HG03066 (cell line): ENCODE measurements at regions not wholly inside any gene's neighbourhood (a gene's known extent, or its start where the extent isn't known, plus 50 kb on each side); places are given as distances from the start of the nearest gene placed in this dataset.
A peak's percentile ranks its signal among the peaks of the same experiment; 100 is the strongest.

Source experiments
- ATAC-seq: cut with Tn5 transposase; IDR thresholded peaks from one replicate; pipeline ENCODE4 v1.9.1; 2021; ENCODE audit warnings: low read depth; ENCODE audit not compliant: unreplicated experiment

DNA sequence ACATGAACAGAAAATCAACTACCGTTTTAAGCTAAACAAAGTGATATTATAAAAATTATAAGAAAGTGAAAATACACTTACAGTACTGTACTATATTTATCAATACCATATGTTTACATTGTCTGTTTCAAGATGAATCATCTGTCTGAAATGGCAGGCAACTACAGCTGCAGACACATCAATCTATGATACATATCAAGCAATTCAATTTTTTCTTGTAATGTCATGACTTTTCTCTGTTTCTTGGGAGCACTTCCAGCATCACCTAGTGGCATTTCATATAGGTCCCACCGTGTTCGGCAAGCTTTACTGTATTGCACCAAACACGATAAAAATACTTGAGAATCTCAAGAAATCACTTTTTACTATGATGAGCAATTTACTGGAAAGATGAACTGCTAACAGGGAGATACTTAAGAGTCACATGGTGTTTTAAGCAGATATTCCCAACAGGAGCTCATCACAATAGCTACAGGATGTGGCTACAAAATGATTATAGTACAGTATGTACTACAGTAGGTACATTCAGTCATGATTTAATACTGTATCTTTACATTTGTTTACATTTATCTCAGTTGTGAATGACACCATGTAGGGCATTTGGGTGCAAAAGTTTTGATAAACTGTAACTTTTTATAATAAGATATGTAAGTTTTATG is 207.4 kb downstream of the ADAM29 start:
- no peak for ATAC-seq

DNA sequence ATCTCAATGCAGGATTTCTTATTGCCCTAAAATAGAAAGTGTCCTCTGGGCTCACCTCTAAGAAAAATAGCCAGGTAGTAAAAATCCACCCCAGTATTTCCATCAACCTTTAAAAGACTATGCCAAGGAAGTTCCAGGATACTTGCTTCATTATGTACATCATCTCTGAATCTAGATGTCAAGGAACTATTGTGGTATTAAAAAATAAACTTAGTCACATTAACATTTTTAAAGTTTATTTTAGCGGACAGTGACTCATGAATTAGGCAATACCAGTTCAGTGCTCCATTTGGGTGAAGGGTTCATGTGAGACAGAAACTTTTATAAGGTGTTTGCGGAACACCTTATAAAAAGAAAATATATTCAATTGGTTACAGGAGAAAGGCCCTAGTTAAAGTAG is 209.2 kb downstream of the ADAM29 start:
- no peak for ATAC-seq

DNA sequence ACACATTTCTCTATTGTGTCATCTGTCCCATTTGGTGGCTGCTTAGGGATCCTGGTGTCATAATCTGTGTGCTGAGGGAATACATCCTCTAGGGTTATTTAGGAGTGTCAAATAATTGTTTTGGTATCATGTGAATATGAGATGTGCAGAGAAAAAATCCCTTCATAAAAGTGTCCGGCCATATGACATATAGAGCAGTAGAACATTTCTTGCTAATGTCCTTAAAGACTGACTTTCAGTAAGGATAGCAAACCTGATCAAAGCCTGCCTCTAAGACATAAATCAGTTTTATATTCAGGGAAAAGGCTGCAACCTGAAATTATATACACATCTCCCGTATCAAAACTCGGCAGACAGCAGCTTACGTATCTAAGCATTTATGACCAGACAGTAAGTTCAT is 211.6 kb downstream of the ADAM29 start:
- no peak for ATAC-seq

DNA sequence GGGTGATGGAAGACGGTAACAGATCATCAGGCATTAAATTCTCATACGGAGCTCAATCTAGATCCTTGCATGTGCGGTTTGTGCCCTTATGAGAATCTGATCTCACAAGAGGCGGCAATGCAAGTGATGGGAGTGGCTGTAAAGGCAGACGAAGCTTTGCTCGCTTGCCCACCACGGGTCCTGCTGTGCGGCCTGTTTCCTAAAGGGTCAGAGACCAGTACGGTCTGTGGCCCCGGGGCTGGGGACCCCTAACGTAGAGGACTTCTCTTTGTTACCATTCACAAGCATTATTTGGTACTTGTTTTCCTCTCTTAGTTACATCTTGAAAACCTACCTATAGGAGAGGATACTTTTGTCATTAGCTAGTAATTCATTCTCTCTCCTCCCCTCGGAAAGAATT is 221.0 kb downstream of the ADAM29 start:
- no peak for ATAC-seq

DNA sequence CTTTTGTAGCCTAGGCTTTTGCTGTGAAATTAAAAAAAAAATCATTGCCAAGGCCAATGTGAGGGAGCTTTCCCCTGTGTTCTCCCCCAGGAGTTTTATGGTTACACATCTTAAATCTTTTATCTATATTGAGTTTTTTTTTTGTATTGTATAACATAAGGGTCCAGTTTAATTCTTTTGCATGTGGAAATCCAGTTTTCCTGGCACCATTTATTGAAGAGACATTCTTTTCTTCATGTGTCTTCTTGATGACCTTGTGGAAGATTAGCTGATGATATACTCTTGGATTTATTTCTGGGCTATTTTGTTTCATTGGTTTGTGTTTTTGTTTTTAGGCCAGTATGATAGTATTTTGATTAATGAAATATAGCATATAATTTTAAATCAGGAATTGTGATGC is 225.0 kb downstream of the ADAM29 start:
- no peak for ATAC-seq

DNA sequence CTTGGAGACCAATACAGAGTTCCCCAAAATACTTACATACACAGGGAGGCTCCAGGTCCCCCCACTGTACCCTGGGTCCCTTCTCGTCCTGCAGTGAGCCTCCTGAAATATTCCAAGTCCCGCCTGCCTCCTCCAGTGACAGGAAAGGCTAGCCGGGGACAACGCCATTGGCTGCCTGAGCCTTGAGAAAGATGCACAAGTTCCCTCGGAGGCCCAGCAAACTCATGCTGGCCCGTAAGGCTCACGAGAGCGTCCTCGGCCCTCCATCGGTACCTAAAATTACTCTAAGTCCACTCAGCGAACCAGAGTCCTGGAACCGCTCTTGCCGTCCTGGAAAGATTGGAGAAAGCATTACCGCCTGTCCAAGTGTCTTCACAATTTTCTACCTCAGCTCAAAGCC is 228.6 kb downstream of the ADAM29 start:
- no peak for ATAC-seq

DNA sequence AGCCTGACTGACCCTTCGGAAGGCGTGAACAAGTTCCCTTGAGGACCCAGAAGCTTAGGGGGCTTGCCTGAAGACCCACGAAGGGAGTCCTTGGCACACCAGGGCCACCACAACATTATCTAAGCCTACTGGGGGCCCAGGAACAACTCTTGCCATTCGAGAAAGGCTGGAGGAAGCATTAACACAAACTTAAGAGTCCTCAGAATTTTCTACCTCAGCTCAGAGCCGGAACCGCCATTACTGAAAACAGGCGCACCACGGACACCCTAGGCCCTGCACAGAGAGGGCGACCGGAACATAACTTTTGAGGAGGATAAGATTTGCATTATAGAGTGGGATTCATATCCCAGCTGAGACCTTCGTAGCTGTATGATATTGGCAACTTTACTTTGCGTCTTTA is 229.1 kb downstream of the ADAM29 start:
- ATAC-seq: no peak

DNA sequence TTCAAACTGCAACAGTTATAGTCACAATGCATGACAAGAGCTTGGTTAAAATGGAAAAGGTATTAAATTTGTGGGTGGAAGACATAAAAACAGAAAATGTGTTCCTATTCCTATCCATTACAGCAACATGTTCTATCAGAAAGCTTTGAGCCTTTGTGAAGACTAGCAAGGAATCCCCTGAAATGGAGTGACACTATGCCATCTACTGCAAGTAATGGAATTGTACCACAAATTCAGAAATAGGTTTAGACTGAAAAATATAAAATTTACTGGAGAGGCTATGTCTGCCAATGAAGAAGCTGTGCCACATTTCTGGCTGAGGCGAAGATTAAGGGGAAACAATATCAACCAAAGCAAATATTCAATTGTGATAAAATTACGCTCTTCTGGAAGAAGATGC is 247.9 kb downstream of the ADAM29 start:
- no peak for ATAC-seq

DNA sequence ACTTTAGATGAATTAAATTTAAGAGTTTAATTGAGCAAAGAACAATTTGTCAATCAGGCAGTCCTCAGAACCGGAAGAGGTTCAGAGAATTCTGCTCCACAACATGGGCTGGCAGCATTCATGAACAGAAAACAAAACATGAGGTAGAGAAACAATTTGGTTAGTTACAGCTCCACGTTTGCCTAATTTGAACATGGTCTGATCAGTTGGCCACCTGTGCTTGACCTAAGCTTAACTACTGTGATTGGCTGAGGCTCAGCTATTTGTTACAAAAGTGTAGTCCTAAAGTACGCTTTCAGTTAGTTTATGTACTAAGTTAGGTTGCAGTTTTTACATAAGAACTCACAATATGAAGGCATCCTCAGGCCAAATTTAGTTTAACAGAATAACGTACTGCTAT is 258.6 kb downstream of the ADAM29 start:
- no peak for ATAC-seq

DNA sequence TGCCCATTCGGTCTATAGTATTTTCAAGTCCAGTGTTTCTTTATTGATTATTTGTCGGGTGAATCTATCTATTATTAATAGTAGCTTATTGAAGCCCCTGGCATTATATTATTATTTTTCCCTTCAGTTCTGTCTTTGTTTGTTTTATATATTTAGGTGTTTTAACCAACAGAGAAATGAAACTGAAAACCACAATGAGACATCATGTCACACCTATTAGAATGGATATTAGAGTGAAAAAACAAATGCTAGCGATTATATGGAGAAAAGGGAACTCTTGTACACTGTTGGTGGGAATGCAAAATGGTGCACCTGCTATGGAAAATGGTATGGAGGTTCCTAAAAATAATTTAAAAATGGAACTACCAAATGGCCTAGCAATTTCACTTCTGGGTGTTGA is 272.5 kb downstream of the ADAM29 start:
- no peak for ATAC-seq

DNA sequence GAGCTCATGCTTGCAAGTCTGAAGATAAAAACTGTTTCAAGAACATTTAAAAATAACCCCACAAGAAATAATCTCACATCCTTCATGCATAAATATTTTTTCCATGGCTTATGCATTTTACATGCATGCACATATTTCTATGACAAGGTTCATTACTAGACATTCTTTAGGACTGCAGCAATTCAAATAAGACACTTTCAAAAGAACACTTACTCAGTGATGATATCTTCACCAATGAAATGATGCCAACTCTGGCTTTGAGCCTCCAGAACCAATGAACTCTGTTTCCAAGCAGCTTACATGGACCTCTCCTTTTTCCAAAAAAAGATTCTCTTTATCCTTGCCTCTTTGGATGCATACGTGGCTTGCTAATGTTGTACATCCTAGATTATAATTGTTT is 279.9 kb downstream of the ADAM29 start:
- no peak for ATAC-seq

DNA sequence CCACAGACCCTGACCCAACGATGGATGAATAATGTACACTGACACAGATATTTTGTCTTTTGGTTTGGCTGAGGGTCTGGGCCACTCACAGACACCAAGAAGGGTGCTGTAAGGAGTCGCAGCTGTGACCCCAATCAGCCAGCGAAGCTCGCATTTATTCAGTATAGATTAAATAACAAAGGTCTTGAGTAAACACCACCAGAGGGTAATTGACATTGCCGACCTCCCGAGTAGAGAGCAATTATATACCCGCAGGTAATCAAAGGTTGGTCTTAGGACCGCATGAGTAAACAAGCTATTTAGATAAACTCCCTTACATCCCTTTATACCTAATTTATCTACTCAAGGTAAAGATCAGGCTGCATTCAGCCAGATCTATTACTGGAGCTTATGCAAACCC is 297.1 kb downstream of the ADAM29 start:
- no peak for ATAC-seq

DNA sequence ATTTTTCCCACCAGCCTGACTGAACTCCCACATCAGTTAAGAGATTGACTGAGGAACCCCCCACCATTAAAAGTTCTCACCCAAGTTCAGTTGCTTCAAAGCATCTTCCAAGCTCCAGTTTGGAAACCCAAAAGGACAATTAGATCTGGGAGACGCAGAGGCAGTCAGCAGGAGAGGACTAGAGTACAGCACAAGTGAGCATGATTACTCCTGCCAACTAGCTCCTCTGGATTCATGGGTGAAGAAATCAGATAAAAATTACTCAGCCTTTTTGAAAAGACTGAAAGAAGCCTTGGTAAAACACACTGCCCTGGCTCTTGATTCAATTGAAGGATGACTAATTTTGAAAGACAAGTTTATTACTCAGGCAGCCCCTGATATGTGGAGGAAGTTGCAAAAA is 297.5 kb downstream of the ADAM29 start:
- no peak for ATAC-seq

DNA sequence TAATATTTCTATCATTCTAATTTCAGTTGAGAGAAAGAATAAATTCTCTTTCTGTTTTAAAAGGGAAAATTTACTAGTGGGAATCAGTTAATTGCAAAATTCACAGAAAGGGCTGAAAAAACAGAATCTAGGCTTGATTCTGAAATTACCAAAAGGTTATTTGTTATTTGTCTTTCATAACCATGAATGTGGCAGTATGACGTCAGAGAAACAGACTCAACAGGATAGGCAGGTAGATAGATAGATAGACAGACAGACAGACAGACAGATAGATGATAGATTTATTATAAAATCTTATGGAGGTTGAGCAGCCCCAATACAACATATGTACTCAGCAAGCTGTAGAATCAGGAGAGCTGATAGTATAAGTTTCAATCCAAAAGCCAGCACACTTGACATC is 311.0 kb downstream of the ADAM29 start:
- no peak for ATAC-seq

DNA sequence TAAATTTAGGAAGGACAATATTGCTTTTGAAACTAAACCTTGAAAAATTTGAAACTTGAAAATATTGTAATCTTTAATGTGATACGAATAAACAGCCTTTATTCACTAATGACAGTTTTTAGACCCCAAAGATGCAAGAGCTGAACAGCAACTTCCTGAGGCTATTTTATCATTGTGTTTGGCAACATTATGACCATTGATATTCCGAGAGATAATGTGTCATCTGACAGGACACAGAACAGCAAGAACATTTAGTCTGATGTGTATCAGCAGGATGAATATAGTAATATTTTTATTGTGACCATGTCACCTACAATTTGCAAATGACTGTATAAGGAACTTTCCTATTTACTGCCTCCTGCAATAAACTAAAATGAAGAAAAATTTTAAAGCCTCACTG is 316.0 kb downstream of the ADAM29 start:
- ATAC-seq: no peak

DNA sequence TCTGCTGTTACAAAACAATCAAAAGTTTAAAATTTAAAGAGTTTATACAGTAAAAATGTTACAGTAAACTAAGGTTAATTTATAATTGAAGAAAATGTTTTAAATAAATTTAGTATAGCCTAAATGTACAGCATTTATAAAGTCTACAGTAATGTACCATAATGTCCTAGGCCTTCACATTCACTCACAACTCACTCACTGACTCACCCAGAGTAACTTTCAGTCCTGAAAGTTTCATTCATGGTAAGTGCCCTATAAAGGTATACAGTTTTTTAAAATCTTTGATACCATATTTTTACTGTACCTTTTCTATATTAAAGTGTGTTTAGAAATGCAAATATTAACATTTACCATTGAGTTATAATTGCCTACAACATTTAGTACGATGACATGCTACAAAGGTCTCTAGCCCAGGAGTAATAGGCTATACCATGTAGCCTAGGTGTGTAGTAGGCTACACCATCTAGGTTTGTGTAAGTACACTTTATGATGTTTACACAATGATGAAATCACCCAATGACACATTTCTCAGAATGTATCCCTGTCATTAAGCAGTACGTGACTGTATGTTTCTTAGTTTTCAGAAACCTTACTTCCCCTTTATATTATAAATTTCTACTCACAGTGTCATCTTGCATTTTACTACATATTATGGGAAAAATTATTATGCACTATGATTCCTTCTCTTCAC is 320.8 kb downstream of the ADAM29 start:
- ATAC-seq: no peak

DNA sequence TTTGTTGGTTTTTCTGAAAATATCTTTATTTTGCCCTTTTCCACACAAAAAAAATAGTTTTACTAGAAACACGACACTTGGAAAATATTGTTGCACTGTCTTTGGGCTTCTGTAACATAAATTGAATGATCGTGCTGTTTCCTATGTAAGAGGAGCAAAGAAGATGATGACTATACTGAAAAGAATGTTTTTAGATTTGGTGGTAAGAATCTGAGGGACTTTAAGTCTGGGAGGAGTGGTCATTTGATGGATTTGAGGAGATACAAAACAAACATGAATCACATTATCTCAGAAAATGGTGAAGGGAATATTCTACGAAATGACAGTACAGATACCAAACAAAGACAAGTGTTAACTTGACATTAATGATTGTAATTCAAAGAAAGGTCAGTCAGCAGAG is 328.8 kb downstream of the ADAM29 start:
- no peak for ATAC-seq

DNA sequence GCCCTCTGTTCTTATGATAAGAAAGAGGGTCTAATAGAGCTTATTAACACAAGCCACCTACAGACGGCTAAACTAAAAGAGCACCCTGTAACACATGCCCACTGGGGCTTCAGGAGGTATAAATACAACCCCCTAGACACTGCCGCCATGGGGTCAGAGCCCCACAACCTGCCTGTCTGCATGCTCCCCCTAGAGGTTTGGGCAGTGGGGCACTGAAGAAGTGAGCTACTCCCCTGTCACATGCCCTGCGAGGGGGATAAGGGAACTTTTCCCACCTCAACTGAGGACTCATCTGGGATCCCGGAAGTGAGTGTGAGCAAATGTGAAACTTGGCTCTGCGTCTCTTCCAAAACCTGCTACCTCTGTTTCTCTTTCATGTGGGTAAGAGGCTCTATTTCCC is 334.5 kb downstream of the ADAM29 start:
- no peak for ATAC-seq

DNA sequence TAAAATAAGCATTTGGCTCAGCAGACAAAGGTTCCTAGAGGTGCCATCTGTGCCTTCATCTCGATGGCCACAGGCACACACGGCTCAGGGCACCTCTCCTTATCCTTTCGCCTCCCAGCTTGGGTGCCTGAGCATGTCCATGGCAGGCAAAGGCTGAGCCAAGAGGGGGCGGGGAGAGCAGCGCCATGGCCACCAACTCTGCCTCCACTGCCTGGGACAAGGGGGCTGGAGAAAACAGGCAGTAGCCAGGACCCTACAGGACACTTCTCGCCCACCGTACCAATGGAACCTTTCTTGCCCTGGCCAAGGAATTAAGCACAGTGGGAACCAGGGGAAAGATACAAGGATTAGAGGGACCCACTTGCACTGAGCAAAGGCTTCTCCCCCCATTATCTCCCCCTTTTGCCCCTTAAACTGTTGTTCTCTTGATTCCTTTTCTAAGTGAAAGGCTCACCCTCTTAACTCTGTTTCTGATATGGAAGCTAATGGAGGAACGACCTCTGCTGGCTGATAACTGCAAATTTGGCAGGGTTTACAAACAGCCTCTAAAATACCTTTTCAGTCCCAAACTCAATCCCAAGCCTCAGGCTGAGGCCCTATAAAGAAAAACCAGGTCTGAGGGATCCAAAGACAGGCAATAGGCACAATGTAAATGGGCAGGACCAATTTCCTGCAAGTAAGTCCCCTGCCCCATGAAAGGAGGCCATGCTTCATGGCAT is 335.2 kb downstream of the ADAM29 start:
- no peak for ATAC-seq

DNA sequence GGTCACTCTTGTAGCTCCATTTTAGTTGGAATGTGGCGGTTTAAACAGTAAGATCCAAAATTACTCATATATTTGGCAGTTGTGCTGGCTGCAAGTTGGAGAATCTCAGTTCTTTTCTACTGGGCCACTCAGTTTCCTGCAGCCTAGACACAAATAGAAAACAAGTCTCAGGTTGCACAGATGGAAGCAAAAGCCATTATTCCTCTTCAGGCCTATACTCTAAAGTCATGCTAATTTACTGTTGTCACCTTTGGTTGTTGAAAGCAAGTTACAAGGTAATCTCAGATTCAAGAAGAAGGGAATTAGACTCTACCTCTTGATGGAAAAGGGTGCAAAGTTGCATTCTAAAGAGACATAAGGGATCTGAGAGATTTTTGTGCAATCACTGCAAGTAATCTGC is 345.4 kb downstream of the ADAM29 start:
- ATAC-seq: no peak

DNA sequence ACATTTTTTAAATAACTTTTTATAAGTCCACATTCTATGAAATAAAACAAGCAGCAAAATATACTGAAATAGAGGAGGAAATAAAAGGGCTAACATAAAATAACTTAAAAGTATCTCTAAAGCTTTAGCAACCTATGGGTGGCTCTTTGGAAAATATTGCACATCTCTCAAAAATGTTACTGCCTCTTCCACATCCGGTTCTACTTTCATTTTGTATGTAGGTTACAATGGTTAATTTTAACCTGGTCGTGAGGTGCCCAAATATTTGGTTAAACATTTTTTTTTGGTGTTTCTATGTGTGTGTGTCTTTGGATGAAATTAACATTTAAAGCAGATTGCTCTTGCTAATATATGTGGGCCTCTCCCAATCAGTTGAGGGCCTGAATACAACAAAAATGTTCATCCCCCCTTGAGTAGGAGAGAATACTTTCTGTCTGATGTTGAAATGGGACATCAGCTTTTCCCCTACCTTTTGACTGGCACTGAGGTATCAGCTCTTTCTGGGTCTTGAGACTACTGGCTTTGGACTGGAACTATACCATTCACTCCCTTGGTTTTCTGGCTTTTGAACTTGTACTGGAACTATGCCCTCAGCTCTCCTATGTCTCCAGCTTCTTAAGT is 353.0 kb downstream of the ADAM29 start:
- peak; percentile 63 for ATAC-seq
